NCI-H2029 (cell line): ENCODE measurements at regions not wholly inside any gene's neighbourhood (a gene's known extent, or its start where the extent isn't known, plus 50 kb on each side); places are given as distances from the start of the nearest gene placed in this dataset.

ENCODE experiments used
- DNase-seq: peaks from one replicate; lab custom pipeline; 2025; lab: John Stamatoyannopoulos, UW

GRCh38 chr6:56766139-56766805 is 123.6 kb upstream of the DST start:
- no peak for DNase-seq

GRCh38 chr6:56765494-56765893 is 122.8 kb upstream of the DST start:
- DNase-seq, result no peak

DNA sequence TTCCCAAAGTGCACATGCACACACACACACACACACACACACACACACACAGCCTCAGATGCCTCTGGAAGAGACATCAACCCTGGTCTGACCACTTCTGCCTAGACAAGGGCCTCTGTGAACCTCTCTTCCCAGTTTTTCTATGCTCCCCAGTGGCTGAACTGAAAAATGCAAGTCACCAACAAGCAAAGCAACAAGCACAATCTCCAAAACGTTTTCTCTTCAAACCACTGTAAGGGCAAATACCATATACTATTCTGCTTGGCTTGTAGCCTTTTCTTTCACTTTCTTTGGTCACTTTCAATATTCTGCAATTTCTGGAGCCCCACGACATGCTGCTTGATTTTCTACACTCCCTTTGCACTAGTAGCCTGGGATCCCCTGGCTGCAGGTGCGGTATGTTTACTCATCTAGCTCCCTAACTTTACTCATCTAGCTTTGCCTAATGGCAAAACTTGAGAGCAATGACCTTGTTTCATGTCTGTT is 121.4 kb upstream of the DST start:
- no peak for DNase-seq

DNA sequence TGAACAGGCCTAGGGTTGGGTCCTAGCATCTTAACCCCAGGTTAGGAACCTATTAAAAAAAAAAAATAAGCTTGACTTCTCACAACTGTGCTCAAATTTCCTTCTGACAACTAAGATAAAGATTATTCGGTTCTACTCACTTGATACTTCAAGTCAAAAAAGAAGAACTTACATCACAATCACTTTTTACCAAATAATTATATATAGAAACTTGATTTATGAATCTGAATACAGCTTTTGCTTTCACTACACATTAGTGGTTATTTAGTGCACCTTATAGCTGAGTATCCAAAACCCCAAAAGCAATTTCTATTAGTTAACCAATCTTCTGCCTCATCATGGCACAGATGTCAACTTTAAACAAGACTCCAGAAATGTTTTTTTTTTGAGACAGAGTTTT is 119.0 kb upstream of the DST start:
- no peak for DNase-seq

GRCh38 chr6:56760842-56761241 is 118.2 kb upstream of the DST start:
- no peak for DNase-seq

DNA sequence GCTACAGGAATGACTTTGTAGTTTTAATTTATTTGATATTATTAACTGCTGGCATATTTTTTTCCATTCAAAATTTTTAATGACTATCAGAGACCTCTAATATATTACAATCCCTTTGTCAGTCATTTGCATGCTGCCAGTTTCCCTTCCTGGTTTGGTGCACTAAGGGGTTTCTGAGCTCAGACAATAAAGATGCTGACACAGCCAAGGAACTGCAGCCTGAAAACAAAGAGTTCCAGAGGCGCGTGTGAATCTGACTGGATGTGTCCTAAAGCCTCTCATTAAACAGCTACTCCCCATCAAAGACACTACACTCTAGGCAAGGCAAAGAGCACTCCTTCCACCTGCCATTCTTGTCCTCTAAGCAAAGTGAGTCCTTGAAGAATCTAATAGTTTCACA is 116.8 kb upstream of the DST start:
- DNase-seq, result no peak

DNA sequence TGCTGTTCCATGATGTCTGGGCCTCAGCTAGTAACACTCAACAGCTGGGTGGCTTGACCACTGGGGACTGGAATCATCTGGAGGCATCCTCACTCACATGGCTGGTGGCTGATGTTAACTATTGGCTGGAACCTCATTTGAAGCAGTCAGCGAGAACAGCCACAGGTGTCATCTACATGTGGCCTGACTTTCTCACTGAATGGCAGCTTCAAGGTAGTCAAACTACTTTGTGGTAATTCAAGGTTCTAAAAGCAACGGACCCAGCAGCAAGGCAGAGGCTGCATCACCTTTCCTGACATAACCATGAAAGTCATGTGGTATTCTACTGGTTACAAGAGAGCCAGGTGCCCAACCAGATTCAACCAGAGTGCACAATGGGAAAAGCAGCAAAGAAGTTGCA is 115.9 kb upstream of the DST start:
- DNase-seq, result no peak

GRCh38 chr6:56758120-56758519 is 115.4 kb upstream of the DST start:
- no peak for DNase-seq

- no peak for DNase-seq
These were observed 114.9 kb upstream of the DST start for GRCh38 chr6:56757588-56757984.

DNA sequence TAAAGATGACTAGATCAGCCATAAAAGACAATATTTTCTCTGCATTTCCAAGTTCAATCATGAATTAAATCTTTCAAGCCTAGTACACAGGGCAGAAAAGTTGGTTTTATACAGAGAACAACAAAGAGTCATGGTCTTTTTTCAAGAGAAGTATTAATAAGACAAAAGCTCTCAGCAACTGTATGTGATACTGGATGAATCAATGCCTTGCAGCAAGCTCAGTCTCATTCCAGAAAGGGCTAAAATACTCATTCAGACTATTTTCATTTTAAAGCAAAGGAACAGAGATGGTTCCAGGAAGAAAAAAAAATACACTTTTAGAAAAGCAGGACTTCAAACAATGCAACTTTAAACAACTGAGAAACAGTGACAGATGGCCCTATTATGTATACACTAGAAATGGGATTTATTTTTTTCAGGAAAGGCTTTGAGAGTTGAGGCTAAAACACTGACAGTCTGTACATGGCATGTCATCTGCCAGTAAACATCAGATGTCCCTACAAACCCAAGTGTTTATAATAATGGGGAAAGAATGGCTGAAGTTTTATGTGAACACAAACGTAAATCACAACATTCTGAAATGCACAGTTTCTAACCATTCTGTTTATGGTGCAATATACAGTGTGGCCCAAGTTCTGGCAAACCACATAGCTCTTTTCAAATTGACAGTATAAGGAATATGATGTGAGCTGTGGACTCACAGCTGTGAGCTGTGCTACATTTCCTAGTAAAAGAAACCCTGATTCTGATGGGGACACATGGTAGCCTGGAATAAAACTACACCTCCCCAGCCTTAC is 114.3 kb upstream of the DST start:
- DNase-seq, result no peak

DNA sequence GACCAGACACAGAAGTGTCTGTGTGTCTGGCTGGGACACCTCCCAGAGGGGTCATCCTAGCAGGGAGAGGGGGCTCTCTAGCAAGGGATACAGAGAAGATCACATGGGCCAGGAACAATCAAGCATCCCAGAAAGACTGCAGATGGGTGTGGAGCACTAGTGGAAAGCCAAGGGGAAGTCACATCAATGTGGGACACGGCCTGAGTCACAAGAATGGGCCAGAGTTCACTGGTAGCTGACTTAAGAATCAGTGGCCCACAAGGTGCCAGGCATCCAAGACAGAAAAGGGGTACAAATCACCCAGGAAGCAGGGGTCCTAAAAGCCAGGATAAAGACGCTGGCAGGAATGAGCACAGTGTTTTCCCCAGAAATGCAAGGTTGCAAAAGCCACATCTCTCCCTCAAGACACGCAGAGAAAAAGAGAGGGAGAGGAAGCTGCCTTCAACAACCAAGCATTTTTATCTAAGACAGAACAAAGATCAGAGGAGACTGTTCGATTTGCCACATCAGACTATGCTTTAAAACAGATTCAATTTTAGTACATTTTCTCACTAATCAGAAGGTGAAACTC is 113.6 kb upstream of the DST start:
- DNase-seq, result no peak

DNA sequence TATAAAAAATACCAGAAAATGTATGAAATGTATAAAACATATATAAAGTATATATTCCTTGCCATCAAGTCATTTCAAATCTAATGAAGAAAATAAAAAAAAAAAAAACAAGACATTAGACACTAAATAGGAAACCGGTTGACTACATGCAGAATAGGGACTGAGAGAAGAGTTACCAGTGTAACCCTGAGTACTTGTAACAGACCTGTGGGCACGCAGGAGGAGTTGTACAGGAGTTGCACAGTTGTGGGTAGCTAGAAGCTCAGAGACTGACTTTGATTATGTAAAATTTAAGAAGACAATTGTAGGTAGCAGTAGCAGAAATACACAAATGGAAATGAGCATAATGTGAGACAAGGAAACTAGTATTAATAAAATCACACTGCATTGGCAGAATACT is 112.4 kb upstream of the DST start:
- DNase-seq, result no peak

DNA sequence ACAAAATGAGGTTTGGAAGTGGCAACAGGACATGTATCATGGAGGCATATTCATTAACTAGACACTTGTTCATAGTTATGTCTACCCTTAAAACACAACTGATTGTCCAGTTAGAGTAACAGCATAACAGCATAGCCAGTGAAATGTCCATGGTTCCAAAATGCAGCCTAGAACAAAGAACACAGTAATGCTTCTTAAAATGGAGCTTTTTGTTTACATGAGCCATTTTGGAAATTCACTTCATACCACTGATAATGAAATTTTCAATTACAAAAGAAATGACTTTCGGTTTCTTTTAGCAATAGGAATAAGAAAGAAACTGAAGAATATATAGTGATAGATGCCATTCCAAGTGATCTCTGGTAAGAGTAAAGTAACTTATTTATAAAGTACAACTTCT is 111.1 kb upstream of the DST start:
- no peak for DNase-seq

GRCh38 chr6:56752534-56752933 is 109.8 kb upstream of the DST start:
- no peak for DNase-seq

GRCh38 chr6:56752009-56752408 is 109.3 kb upstream of the DST start:
- no peak for DNase-seq

GRCh38 chr6:56751604-56752003 is 108.9 kb upstream of the DST start:
- DNase-seq, result no peak

- no peak for DNase-seq
These were observed 108.0 kb upstream of the DST start for GRCh38 chr6:56750686-56751085.

GRCh38 chr6:56749632-56750151 is 107.0 kb upstream of the DST start:
- no peak for DNase-seq

GRCh38 chr6:56746767-56747504 is 104.2 kb upstream of the DST start:
- no peak for DNase-seq

- no peak for DNase-seq
These were observed 103.3 kb upstream of the DST start for GRCh38 chr6:56745971-56746370.

- DNase-seq, result no peak
These were observed 102.4 kb upstream of the DST start for GRCh38 chr6:56745081-56745480.

GRCh38 chr6:56744528-56744927 is 101.8 kb upstream of the DST start:
- no peak for DNase-seq
